A673 (cell line): ENCODE measurements at regions not wholly inside any gene's neighbourhood (a gene's known extent, or its start where the extent isn't known, plus 50 kb on each side); places are given as distances from the start of the nearest gene placed in this dataset.

Source experiments
- CTCF ChIP-seq: fragments of 300-800, 200-600 bp; sonication (generic); conservative IDR thresholded peaks from 2 replicates; pipeline ENCODE4 v1.5.1; 2017; ENCODE audit warnings: low read depth, mild to moderate bottlenecking, antibody characterized with exemption, low read length, moderate library complexity, mixed read lengths
- EZH2 ChIP-seq: fragments of 200-600 bp; sonication (generic); IDR thresholded peaks from 2 replicates; pipeline ENCODE4 v1.6.1; 2017; ENCODE audit warnings: borderline replicate concordance, low read depth, mild to moderate bottlenecking, mixed read lengths, antibody characterized with exemption, low read length; ENCODE audit not compliant: poor library complexity, severe bottlenecking

GRCh38 chr20:50343490-50344179, 153.0 kb downstream of the CEBPB start:
- TF ChIP-seq CTCF, result no peak
- TF ChIP-seq EZH2, result no peak
